Trophoblast cell (in vitro differentiated cells and primary cell): ENCODE measurements at regions not wholly inside any gene's neighbourhood (a gene's known extent, or its start where the extent isn't known, plus 50 kb on each side); places are given as distances from the start of the nearest gene placed in this dataset.

ENCODE experiments used
- DNase-seq, 2 donors: peaks; one replicate each; pipeline ENCODE4 v3.0.0-alpha.2; 2016
- H2AFZ ChIP-seq: 2 replicates; pipeline ENCODE4 v1.6.1; 2013; ENCODE audit warnings: low read length, moderate library complexity, mild to moderate bottlenecking; ENCODE audit not compliant: insufficient read depth, poor library complexity
- H2AK5ac ChIP-seq: 2 replicates; pipeline ENCODE4 v1.6.1; 2013; ENCODE audit warnings: mild to moderate bottlenecking, low read length
- H2BK120ac ChIP-seq: 2 replicates; pipeline ENCODE4 v1.6.1; 2013; ENCODE audit warnings: low read length, mild to moderate bottlenecking, moderate library complexity; ENCODE audit not compliant: insufficient read depth, poor library complexity
- H2BK12ac ChIP-seq: 2 replicates; pipeline ENCODE4 v1.6.1; 2013; ENCODE audit warnings: mild to moderate bottlenecking, low read length, moderate library complexity
- H2BK5ac ChIP-seq: 2 replicates; pipeline ENCODE4 v1.6.1; 2013; ENCODE audit warnings: low read length, low read depth, moderate library complexity, mild to moderate bottlenecking; ENCODE audit not compliant: poor library complexity
- H3K14ac ChIP-seq: 2 replicates; pipeline ENCODE4 v1.6.1; 2013; ENCODE audit warnings: mild to moderate bottlenecking, low read length
- H3K18ac ChIP-seq: 2 replicates; pipeline ENCODE4 v1.6.1; 2013; ENCODE audit warnings: mild to moderate bottlenecking, low read length
- H3K23ac ChIP-seq: 2 replicates; pipeline ENCODE4 v1.6.1; 2013; ENCODE audit warnings: low read length
- H3K27ac ChIP-seq: 2 replicates; pipeline ENCODE4 v1.5.1; 2013; ENCODE audit warnings: low read depth, mild to moderate bottlenecking, inconsistent platforms, low read length, moderate library complexity
- H3K27me3 ChIP-seq: 2 replicates; pipeline ENCODE4 v1.6.1; 2013; ENCODE audit warnings: inconsistent platforms, mild to moderate bottlenecking, low read length, moderate library complexity; ENCODE audit not compliant: insufficient read depth
- H3K36me3 ChIP-seq, 2 experiments: 1 replicate in 1 of 2; 2 replicates in 1 of 2; pipeline ENCODE4 v1.6.1; 2013; ENCODE audit warnings: low read length in 2 of 2, mild to moderate bottlenecking in 2 of 2, moderate library complexity in 1 of 2; ENCODE audit not compliant: insufficient read depth in 2 of 2, control insufficient read depth in 1 of 2
- H3K4ac ChIP-seq: 2 replicates; pipeline ENCODE4 v1.6.1; 2013; ENCODE audit warnings: low read depth, mild to moderate bottlenecking, low read length, moderate library complexity
- H3K4me1 ChIP-seq, 2 experiments: 1 replicate in 1 of 2; 2 replicates in 1 of 2; pipeline ENCODE4 v1.6.1; 2013; ENCODE audit warnings: low read length in 2 of 2, mild to moderate bottlenecking in 2 of 2, moderate library complexity in 1 of 2; ENCODE audit not compliant: insufficient read depth in 2 of 2, control insufficient read depth in 1 of 2
- H3K4me2 ChIP-seq: 2 replicates; pipeline ENCODE4 v1.6.1; 2013; ENCODE audit warnings: inconsistent platforms, mild to moderate bottlenecking, low read length, moderate library complexity
- H3K4me3 ChIP-seq: 2 replicates; pipeline ENCODE4 v1.5.1; 2013; ENCODE audit warnings: mild to moderate bottlenecking, low read depth, low read length, inconsistent platforms
- H3K79me1 ChIP-seq: one replicate; pipeline ENCODE4 v1.6.1; 2013; ENCODE audit warnings: low read length
- H3K79me2 ChIP-seq: 2 replicates; pipeline ENCODE4 v1.6.1; 2013; ENCODE audit warnings: low read length, mild to moderate bottlenecking; ENCODE audit not compliant: control insufficient read depth, insufficient read depth, poor library complexity
- H3K9ac ChIP-seq: 2 replicates; pipeline ENCODE4 v1.6.1; 2013; ENCODE audit warnings: mild to moderate bottlenecking, low read length
- H3K9me3 ChIP-seq: 2 replicates; pipeline ENCODE4 v1.6.1; 2013; ENCODE audit warnings: low read depth, mild to moderate bottlenecking, control low read depth, inconsistent platforms, low read length; ENCODE audit not compliant: insufficient read depth
- H4K12ac ChIP-seq: 2 replicates; pipeline ENCODE4 v1.6.1; 2013; ENCODE audit warnings: low read depth, mild to moderate bottlenecking, low read length, moderate library complexity
- H4K8ac ChIP-seq: 2 replicates; pipeline ENCODE4 v1.6.1; 2013; ENCODE audit warnings: low read depth, mild to moderate bottlenecking, low read length, moderate library complexity
- H4K91ac ChIP-seq: one replicate; pipeline ENCODE4 v1.6.1; 2013; ENCODE audit warnings: low read depth, mild to moderate bottlenecking, low read length, moderate library complexity
- WGBS: extraction: QIAGEN DNeasy Blood & Tissue Kit; methylation state at CpG from one replicate; pipeline ENCODE4 v1.1.7; 2013; ENCODE audit warnings: missing lambda C conversion rate; ENCODE audit not compliant: insufficient read length, insufficient coverage; ENCODE audit errors: extremely low coverage; 5-methylcytosine and 5-hydroxymethylcytosine counted together

DNA sequence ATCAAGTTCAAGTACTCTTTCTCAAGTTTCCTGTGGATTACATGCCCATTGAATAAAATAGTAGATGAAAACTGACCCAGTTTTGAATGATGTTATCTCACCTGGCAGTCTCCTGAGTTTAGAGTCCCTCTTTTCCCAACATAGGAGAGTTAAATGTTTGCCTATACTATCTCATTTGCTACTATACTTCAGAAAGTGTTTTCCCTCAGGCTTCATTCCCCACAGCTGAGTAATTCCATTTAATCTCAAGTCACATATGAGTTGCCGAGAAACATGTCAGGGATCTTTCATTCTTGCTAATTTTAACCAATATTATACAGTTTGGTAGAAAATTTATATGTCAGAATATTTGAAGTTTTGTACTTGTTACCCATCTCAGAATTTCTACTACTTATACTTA lies 150.4 kb upstream of the CDH19 start:
- H2BK12ac ChIP-seq, result no peak overlapping the region
- H4K12ac ChIP-seq, result no peak overlapping the region
- no peaks in the 10 kb centered on the region for H3K4me1 ChIP-seq
- H3K23ac ChIP-seq, result no peak overlapping the region
- H3K9me3 ChIP-seq, result no peaks in the 10 kb centered on the region
- no peak overlapping the region for H3K9ac ChIP-seq
- H3K4me2 ChIP-seq, result no peak overlapping the region
- no peaks in the 10 kb centered on the region for H3K27me3 ChIP-seq
- no peak overlapping the region for H3K4me3 ChIP-seq
- H2BK5ac ChIP-seq, result no peak overlapping the region
- peak in 1 of 2 donors; percentile 18 for DNase-seq
- WGBS, result no CpG with 5 or more reads among the region's 1 CpG
- no peak overlapping the region for H3K27ac ChIP-seq
- no peaks in the 10 kb centered on the region for H3K79me1 ChIP-seq
- no peak overlapping the region for H2BK120ac ChIP-seq
- no peak overlapping the region for H3K14ac ChIP-seq
- H3K36me3 ChIP-seq, result no peaks in the 10 kb centered on the region
- no peak overlapping the region for H3K18ac ChIP-seq
- H2AFZ ChIP-seq, result no peak overlapping the region
- H3K4ac ChIP-seq, result no peak overlapping the region
- H2AK5ac ChIP-seq, result no peak overlapping the region
- no peak overlapping the region for H4K91ac ChIP-seq
- no peaks in the 10 kb centered on the region for H3K79me2 ChIP-seq
- no peak overlapping the region for H4K8ac ChIP-seq

DNA sequence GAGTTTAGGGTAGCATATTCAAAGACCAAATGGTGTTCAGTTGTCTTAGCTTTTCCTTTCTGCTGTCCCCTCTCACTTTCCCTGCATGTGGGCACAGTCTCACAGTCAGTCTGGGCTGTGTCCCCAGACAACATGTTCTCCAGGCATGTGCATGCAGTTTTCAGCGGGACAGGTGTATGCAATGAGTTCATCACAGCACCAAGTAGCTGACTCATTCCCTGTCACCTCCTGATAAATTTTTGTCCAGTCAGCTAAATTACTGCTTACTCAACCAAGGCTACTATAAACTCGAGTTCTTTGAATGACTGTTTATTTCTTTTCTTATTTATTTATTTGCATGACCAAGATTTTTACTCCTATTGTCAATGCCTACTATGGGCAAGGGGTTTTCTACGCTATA lies 148.8 kb upstream of the CDH19 start:
- H4K91ac ChIP-seq, result no peak overlapping the region
- no peaks in the 10 kb centered on the region for H3K79me2 ChIP-seq
- no peak for DNase-seq
- no peak overlapping the region for H3K4ac ChIP-seq
- no peaks in the 10 kb centered on the region for H3K36me3 ChIP-seq
- H3K27ac ChIP-seq, result no peak overlapping the region
- H3K18ac ChIP-seq, result no peak overlapping the region
- no CpG with 5 or more reads among the region's 3 CpGs for WGBS
- H3K4me3 ChIP-seq, result no peak overlapping the region
- no peak overlapping the region for H2AFZ ChIP-seq
- H3K27me3 ChIP-seq, result no peaks in the 10 kb centered on the region
- no peak overlapping the region for H2BK120ac ChIP-seq
- no peaks in the 10 kb centered on the region for H3K4me1 ChIP-seq
- no peak overlapping the region for H3K9ac ChIP-seq
- no peak overlapping the region for H3K23ac ChIP-seq
- H2BK12ac ChIP-seq, result no peak overlapping the region
- H3K79me1 ChIP-seq, result no peaks in the 10 kb centered on the region
- H3K9me3 ChIP-seq, result no peaks in the 10 kb centered on the region
- H2AK5ac ChIP-seq, result no peak overlapping the region
- no peak overlapping the region for H3K14ac ChIP-seq
- no peak overlapping the region for H2BK5ac ChIP-seq
- H4K12ac ChIP-seq, result no peak overlapping the region
- H4K8ac ChIP-seq, result no peak overlapping the region
- no peak overlapping the region for H3K4me2 ChIP-seq

DNA sequence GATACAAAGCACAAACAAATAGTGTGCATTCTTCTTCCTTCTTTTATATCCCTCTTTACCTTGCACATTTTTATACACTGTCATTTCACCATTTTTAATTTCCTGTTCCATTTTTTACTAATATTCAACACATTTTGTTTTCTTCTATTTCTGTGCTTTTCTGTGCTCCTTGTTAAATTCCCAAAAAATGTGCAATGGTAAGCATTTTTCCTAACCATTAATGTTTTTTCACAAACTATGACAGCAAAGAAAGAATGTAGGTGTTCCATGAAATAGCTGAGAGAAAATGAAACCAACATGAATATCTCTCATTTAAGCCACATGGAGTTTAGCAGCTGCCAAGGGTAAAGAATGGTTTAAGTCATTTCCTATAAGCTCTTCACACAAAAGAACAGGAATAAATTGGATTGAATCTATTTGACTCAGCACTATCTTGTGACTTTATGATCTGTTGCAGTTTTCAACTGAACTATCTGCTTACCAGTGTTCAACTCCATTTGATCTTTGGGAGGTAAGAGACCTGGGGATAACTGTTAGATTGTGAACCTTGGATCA lies 145.7 kb upstream of the CDH19 start:
- no peak overlapping the region for H3K14ac ChIP-seq
- H2BK5ac ChIP-seq, result no peak overlapping the region
- no peak overlapping the region for H2BK12ac ChIP-seq
- no peak overlapping the region for H3K4ac ChIP-seq
- no peaks in the 10 kb centered on the region for H3K9me3 ChIP-seq
- no peak overlapping the region for H2AFZ ChIP-seq
- no peaks in the 10 kb centered on the region for H3K36me3 ChIP-seq
- no peak overlapping the region for H3K23ac ChIP-seq
- no peak overlapping the region for H2BK120ac ChIP-seq
- no peaks in the 10 kb centered on the region for H3K79me1 ChIP-seq
- no peak overlapping the region for H3K9ac ChIP-seq
- H3K79me2 ChIP-seq, result no peaks in the 10 kb centered on the region
- no peak overlapping the region for H3K18ac ChIP-seq
- H4K91ac ChIP-seq, result no peak overlapping the region
- H4K12ac ChIP-seq, result no peak overlapping the region
- H3K4me2 ChIP-seq, result no peak overlapping the region
- H3K4me3 ChIP-seq, result no peak overlapping the region
- DNase-seq, result no peak
- no peaks in the 10 kb centered on the region for H3K4me1 ChIP-seq
- no peak overlapping the region for H4K8ac ChIP-seq
- no peak overlapping the region for H3K27ac ChIP-seq
- H3K27me3 ChIP-seq, result no peaks in the 10 kb centered on the region
- H2AK5ac ChIP-seq, result no peak overlapping the region

DNA sequence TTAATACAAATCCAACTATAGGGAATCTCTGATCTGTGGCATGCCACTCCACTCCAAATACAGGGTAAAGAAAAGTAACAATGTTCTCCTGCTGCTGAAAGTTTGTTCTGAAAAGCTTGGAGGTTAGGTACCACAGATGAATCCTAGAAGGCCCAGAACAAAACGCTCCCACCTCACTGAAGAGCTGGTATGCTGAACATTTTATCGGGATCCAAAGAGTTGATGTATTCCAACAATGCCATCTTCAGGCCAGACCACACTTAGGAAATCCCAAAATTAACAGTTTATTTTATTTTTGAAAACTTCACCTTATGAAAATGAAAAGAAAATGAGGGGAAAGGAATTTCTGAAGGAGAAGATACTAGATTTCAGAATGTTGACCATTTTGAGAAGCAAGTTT lies 145.1 kb upstream of the CDH19 start:
- no CpG with 5 or more reads among the region's 2 CpGs for WGBS

More for the DNA sequence above, 145.1 kb upstream of the CDH19 start:
- no peak overlapping the region for H3K4me2 ChIP-seq
- no peak for DNase-seq
- no peaks in the 10 kb centered on the region for H3K79me1 ChIP-seq
- H3K36me3 ChIP-seq, result no peaks in the 10 kb centered on the region
- no peak overlapping the region for H3K4me3 ChIP-seq
- no peaks in the 10 kb centered on the region for H3K27me3 ChIP-seq
- no peak overlapping the region for H2BK5ac ChIP-seq
- no peak overlapping the region for H3K4ac ChIP-seq
- H3K27ac ChIP-seq, result no peak overlapping the region
- H3K4me1 ChIP-seq, result no peaks in the 10 kb centered on the region
- H4K8ac ChIP-seq, result no peak overlapping the region
- H2BK120ac ChIP-seq, result no peak overlapping the region
- H2AK5ac ChIP-seq, result no peak overlapping the region
- H3K14ac ChIP-seq, result no peak overlapping the region
- H4K12ac ChIP-seq, result no peak overlapping the region
- H2AFZ ChIP-seq, result no peak overlapping the region
- H3K9me3 ChIP-seq, result no peaks in the 10 kb centered on the region
- no peak overlapping the region for H3K18ac ChIP-seq
- no peak overlapping the region for H4K91ac ChIP-seq
- H3K79me2 ChIP-seq, result no peaks in the 10 kb centered on the region
- H3K23ac ChIP-seq, result no peak overlapping the region
- H3K9ac ChIP-seq, result no peak overlapping the region
- no peak overlapping the region for H2BK12ac ChIP-seq
